ENCODE measurements at regions not wholly inside any gene's neighbourhood (a gene's known extent, or its start where the extent isn't known, plus 50 kb on each side); places are given as distances from the start of the nearest gene placed in this dataset.

DNA sequence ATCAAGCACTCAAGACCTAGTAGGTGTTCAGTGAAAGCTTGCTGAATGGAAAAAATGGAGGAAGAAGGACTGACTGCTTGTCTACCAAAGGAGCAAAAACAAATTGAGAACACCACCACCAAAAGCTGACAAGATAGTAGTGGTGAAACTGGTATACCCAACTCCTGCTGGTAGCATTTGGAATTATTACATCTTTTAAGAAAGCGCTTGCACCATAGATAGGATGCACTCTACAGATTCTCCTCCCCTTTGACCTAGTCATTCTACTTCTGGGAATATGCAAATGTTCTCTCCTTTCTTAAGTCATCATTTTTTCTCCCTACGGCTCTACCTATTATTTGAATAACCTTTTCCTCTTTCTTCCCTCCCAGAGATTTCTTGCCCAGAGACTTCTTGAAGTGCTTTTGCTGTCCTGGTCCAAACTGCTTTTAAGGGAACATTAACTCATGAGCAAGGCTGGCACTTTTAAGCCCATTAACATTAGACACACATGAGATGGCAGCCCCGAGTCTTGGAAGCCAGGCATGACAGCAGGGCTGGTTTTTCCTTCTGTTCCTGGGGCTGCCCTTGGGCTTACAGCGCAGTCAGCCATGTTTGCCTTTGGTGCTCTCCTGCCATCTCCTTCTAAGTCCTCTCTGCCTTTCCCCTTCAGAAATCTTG lies 75.0 kb upstream of the TLE3 start:
- H2AK5ac ChIP-seq (ENCODE audit: low read depth, low read length): no peak overlapping the region
- no peaks in the 10 kb centered on the region for H3K27me3 ChIP-seq (replicated peaks in 1 of 4; ENCODE audit: control insufficient read depth in 3 of 4, extremely low read depth in 1 of 4, insufficient read depth in 3 of 4, low read length in 3 of 4)
- ChIA-PET CTCF (ENCODE audit: partially characterized antibody) (interaction anchor here (0.8 to 3.3 kb wide), 6 partner anchors 8 to 191 kb away, joined by 3 to 15 read pairs (median 3); no protein-coding TSS in a partner anchor), POLR2A (ENCODE audit: partially characterized antibody) (interaction anchor here (1.1 kb wide), 1 partner anchor 32 kb away, joined by 3 read pairs; no protein-coding TSS in a partner anchor)
- no peak overlapping the region for H2AFZ ChIP-seq (ENCODE audit: low read length)
- H3K36me3 ChIP-seq (ENCODE audit: control insufficient read depth in 2 of 4, insufficient read depth in 4 of 4, low read length in 3 of 4): no peaks in the 10 kb centered on the region
- H3K14ac ChIP-seq (ENCODE audit: insufficient read length): no peak overlapping the region
- H3K23ac ChIP-seq (ENCODE audit: insufficient read length): no peak overlapping the region
- TF ChIP-seq SP2 (IDR thresholded peaks at IDR 0.05; ENCODE audit: low read length): no peak
- no peak for TF ChIP-seq CREB1 (IDR thresholded peaks at IDR 0.05)
- no peak for TF ChIP-seq BRCA1 (IDR thresholded peaks at IDR 0.05; ENCODE audit: low read depth, low read length)
- TF ChIP-seq, protein P1, sequence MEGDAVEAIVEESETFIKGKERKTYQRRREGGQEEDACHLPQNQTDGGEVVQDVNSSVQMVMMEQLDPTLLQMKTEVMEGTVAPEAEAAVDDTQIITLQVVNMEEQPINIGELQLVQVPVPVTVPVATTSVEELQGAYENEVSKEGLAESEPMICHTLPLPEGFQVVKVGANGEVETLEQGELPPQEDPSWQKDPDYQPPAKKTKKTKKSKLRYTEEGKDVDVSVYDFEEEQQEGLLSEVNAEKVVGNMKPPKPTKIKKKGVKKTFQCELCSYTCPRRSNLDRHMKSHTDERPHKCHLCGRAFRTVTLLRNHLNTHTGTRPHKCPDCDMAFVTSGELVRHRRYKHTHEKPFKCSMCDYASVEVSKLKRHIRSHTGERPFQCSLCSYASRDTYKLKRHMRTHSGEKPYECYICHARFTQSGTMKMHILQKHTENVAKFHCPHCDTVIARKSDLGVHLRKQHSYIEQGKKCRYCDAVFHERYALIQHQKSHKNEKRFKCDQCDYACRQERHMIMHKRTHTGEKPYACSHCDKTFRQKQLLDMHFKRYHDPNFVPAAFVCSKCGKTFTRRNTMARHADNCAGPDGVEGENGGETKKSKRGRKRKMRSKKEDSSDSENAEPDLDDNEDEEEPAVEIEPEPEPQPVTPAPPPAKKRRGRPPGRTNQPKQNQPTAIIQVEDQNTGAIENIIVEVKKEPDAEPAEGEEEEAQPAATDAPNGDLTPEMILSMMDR (IDR thresholded peaks at IDR 0.05; ENCODE audit: control extremely low read depth in 1 of 3, insufficient read depth in 1 of 3, low read depth in 1 of 3, low read length in 3 of 3): no peak
- TF ChIP-seq POLR2AphosphoS5 (IDR thresholded peaks at IDR 0.05; ENCODE audit: low read depth, low read length): no peak
- TF ChIP-seq EP300 (IDR thresholded peaks at IDR 0.05; ENCODE audit: borderline replicate concordance in 1 of 2, low read depth in 2 of 2, low read length in 2 of 2): no peak
- FAIRE-seq (no peak), DNase-seq (ENCODE audit: low read depth in 1 of 2, low spot score in 2 of 2) (no peak)
- no peak overlapping the region for H3K18ac ChIP-seq (ENCODE audit: extremely low read depth, low read length)
- no peak overlapping the region for H3K56ac ChIP-seq (replicated peaks; ENCODE audit: insufficient read length, low read depth, low read length)
- WGBS, 2 experiments (ENCODE audit: extremely low coverage in 1 of 2, insufficient coverage in 1 of 2, insufficient read length in 1 of 2, insufficient replicate concordance in 2 of 2, low coverage in 1 of 2, low lambda C conversion rate in 2 of 2, missing lambda C conversion rate in 1 of 2): 82% methylated on average over 4 of the region's 4 CpGs; no CpG with 5 or more reads in 1 of the 2 experiments
- H3K23me2 ChIP-seq (ENCODE audit: low read depth, low read length): no peaks in the 10 kb centered on the region
- no peaks in the 10 kb centered on the region for H3K79me2 ChIP-seq (ENCODE audit: control insufficient read depth in 1 of 2, insufficient read depth in 2 of 2, low read length in 2 of 2)
- no peak overlapping the region for H3K9ac ChIP-seq (replicated peaks in 1 of 4; ENCODE audit: extremely low read depth in 1 of 4, low read depth in 3 of 4, low read length in 3 of 4)
- no peak overlapping the region for H4K5ac ChIP-seq (ENCODE audit: insufficient read length, low read depth, low read length)
- H2BK12ac ChIP-seq (ENCODE audit: low read depth, low read length): no peak overlapping the region
- no peak overlapping the region for H2BK120ac ChIP-seq (replicated peaks; ENCODE audit: low read depth, low read length)
- H4K91ac ChIP-seq (replicated peaks; ENCODE audit: insufficient read length, low read length): no peak overlapping the region
- no peak overlapping the region for H3K4me3 ChIP-seq (ENCODE audit: extremely low read depth in 1 of 4, insufficient read depth in 2 of 4, low read depth in 3 of 4, low read length in 4 of 4)
- H3K79me1 ChIP-seq (ENCODE audit: low read depth, low read length): no peaks in the 10 kb centered on the region
- H4K20me1 ChIP-seq (replicated peaks in 1 of 2; ENCODE audit: control insufficient read depth in 1 of 2, insufficient read depth in 2 of 2, low read length in 2 of 2): no peaks in the 10 kb centered on the region
- no peaks in the 10 kb centered on the region for H3K9me3 ChIP-seq (ENCODE audit: insufficient read depth in 2 of 2, low read depth in 1 of 2, low read length in 1 of 2)
- H3K4ac ChIP-seq (replicated peaks; ENCODE audit: insufficient read length, low read depth, low read length): no peak overlapping the region
- no peaks in the 10 kb centered on the region for H3K4me1 ChIP-seq (replicated peaks in 1 of 4; ENCODE audit: control insufficient read depth in 3 of 4, insufficient read depth in 4 of 4, low read length in 3 of 4)
- H4K8ac ChIP-seq (ENCODE audit: extremely low read depth, insufficient read depth, low read length): no peak overlapping the region
- no peak overlapping the region for H2BK5ac ChIP-seq (ENCODE audit: low read depth, low read length)
- no peak overlapping the region for H2BK20ac ChIP-seq (ENCODE audit: low read length)
- no peak overlapping the region for H3K27ac ChIP-seq (ENCODE audit: low read depth, low read length)
- no peak overlapping the region for H2BK15ac ChIP-seq (ENCODE audit: low read length)
- no peak overlapping the region for H3K4me2 ChIP-seq (ENCODE audit: insufficient read depth in 1 of 2, low read depth in 2 of 2, low read length in 2 of 2)

Data from H1 (cell line).